A549 (cell line): ENCODE measurements at regions not wholly inside any gene's neighbourhood (a gene's known extent, or its start where the extent isn't known, plus 50 kb on each side); places are given as distances from the start of the nearest gene placed in this dataset.

Experiments
- ATAC-seq, 2 experiments: fragments of 200-7000 bp in 1 of 2; fragments of >200 bp in 1 of 2; cut with Nextera tagmentation in 1 of 2; cut with Tn5 transposase in 1 of 2; 3 replicates each; pipeline versions ENCODE4 v1.8.0 to v1.9.1; 2018 to 2020; ENCODE audit warnings: mild to moderate bottlenecking in 1 of 2, moderate library complexity in 1 of 2
- CTCF ChIA-PET: fragments of 300-600 bp; sonication (Branson Sonifier 250); formaldehyde crosslinking; extraction: SDS; loops from one replicate; lab custom pipeline; 2021; ENCODE audit warnings: antibody characterized with exemption, inconsistent platforms; lab: Yijun Ruan, JAX
- POLR2A ChIA-PET: fragments of 350-600 bp; formaldehyde crosslinking; extraction: SDS; loops from one replicate; lab custom pipeline; 2021; ENCODE audit warnings: antibody characterized with exemption, inconsistent platforms; lab: Yijun Ruan, JAX
- DNase-seq, 2 experiments: peaks; one replicate each; pipeline versions ENCODE4 v3.0.0 to v3.0.0-alpha.2; 2011 to 2016; ENCODE audit warnings: low read depth in 1 of 2, low spot score in 1 of 2
- FAIRE-seq: peaks from 2 replicates; lab custom pipeline; 2011; peaks lifted over from hg19 to GRCh38; lab: Jason Lieb, UNC
- H3K27ac ChIP-seq, 2 experiments: fragments of >200 bp; sonication (Bioruptor Twin); formaldehyde crosslinking; 3 replicates each; pipeline ENCODE4 v1.5.1; 2016 to 2017
- H3K4me1 ChIP-seq: fragments of >200 bp; sonication (Bioruptor Twin); formaldehyde crosslinking; 3 replicates; pipeline ENCODE4 v1.6.1; 2016
- H3K4me2 ChIP-seq: fragments of >200 bp; sonication (Bioruptor Twin); formaldehyde crosslinking; 3 replicates; pipeline ENCODE4 v1.6.1; 2016
- H3K4me3 ChIP-seq: fragments of >200 bp; sonication (Bioruptor Twin); formaldehyde crosslinking; 3 replicates; pipeline ENCODE4 v1.5.1; 2016
- H3K9me3 ChIP-seq: fragments of >200 bp; sonication (Bioruptor Twin); formaldehyde crosslinking; 3 replicates; pipeline ENCODE4 v1.6.1; 2016
- CBX2 ChIP-seq: fragments of 200-600 bp; sonication (generic); IDR thresholded peaks from 2 replicates; pipeline ENCODE4 v1.6.1; 2016; ENCODE audit warnings: low read depth, mild to moderate bottlenecking, borderline replicate concordance
- CHD2 ChIP-seq: fragments of 150-350 bp; IDR thresholded peaks from 2 replicates; pipeline ENCODE4 v1.6.1; 2014; ENCODE audit warnings: low read length; ENCODE audit not compliant: partially characterized antibody
- ESRRA ChIP-seq: fragments of 150-350 bp; IDR thresholded peaks from 2 replicates; pipeline ENCODE4 v1.6.1; 2014; ENCODE audit warnings: mild to moderate bottlenecking, low read length, borderline replicate concordance
- FOXS1 ChIP-seq: fragments of 250-450 bp; sonication (Bioruptor Pico); IDR thresholded peaks from 2 replicates; pipeline ENCODE4 v1.5.0; 2020; ENCODE audit warnings: mild to moderate bottlenecking, moderate library complexity
- HDAC2 ChIP-seq: fragments of 200-600 bp; sonication (generic); IDR thresholded peaks from 2 replicates; pipeline ENCODE4 v1.6.1; 2016
- HOXB13 ChIP-seq: fragments of 250-450 bp; sonication (Bioruptor Pico); IDR thresholded peaks from 2 replicates; pipeline ENCODE4 v1.5.0; 2020; ENCODE audit warnings: low read depth, mild to moderate bottlenecking, moderate library complexity
- JUNB ChIP-seq: fragments of >200 bp; sonication (Bioruptor Twin); formaldehyde crosslinking; IDR thresholded peaks from 2 replicates; pipeline ENCODE4 v1.6.1; 2016
- KDM5A ChIP-seq: fragments of 200-600 bp; sonication (generic); IDR thresholded peaks from 2 replicates; pipeline ENCODE4 v1.6.1; 2016; ENCODE audit warnings: antibody characterized with exemption, mild to moderate bottlenecking
- MAX ChIP-seq: IDR thresholded peaks from 2 replicates; pipeline ENCODE4 v1.6.1; 2012
- MYC ChIP-seq: IDR thresholded peaks from 2 replicates; pipeline ENCODE4 v1.6.1; 2012; ENCODE audit warnings: mild to moderate bottlenecking, inconsistent platforms, low read length, improper control_type of control experiment, borderline replicate concordance
- NFE2L2 ChIP-seq: fragments of 150-350 bp; conservative IDR thresholded peaks from 2 replicates; pipeline ENCODE4 v1.6.1; 2014; ENCODE audit warnings: low read length
- NR3C1 ChIP-seq: fragments of >200 bp; sonication (Bioruptor Twin); formaldehyde crosslinking; IDR thresholded peaks from 3 replicates; pipeline ENCODE4 v1.6.1; 2017
- PBX3 ChIP-seq: IDR thresholded peaks from 2 replicates; pipeline ENCODE4 v1.6.1; 2012
- RAD21 ChIP-seq, 2 experiments: fragments of >200 bp in 1 of 2; sonication (Bioruptor Twin) in 1 of 2; formaldehyde crosslinking in 1 of 2; IDR thresholded peaks in 1 of 2; conservative IDR thresholded peaks in 1 of 2; 2 replicates in 1 of 2; 3 replicates in 1 of 2; pipeline ENCODE4 v1.6.1; 2012 to 2018; ENCODE audit warnings: inconsistent platforms in 1 of 2
- RCOR1 ChIP-seq: fragments of 150-350 bp; IDR thresholded peaks from 2 replicates; pipeline ENCODE4 v1.6.1; 2014; ENCODE audit warnings: antibody characterized with exemption, low read length, low read depth
- REST ChIP-seq: fragments of 200-600 bp; sonication (generic); IDR thresholded peaks from 2 replicates; pipeline ENCODE4 v1.6.1; 2016; ENCODE audit warnings: antibody characterized with exemption, mild to moderate bottlenecking, moderate library complexity
- USF2 ChIP-seq: fragments of 450-650 bp; IDR thresholded peaks from 2 replicates; pipeline ENCODE4 v1.6.1; 2014; ENCODE audit warnings: antibody characterized with exemption
- ZNF302 ChIP-seq: fragments of 250-450 bp; sonication (Bioruptor Pico); IDR thresholded peaks from 2 replicates; pipeline ENCODE4 v1.9.0; 2021; ENCODE audit warnings: inconsistent platforms, mild to moderate bottlenecking, moderate library complexity
- ZSCAN20 ChIP-seq: fragments of 250-450 bp; sonication (Bioruptor Pico); IDR thresholded peaks from 2 replicates; pipeline ENCODE4 v1.8.0; 2022; ENCODE audit warnings: mild to moderate bottlenecking, moderate library complexity
- WGBS: methylation state at CpG from one replicate; pipeline ENCODE4 v1.1.6; 2017; ENCODE audit errors: missing lambda C conversion rate; 5-methylcytosine and 5-hydroxymethylcytosine counted together
- TF ChIP-seq, protein P1 (sequence below): fragments of >200 bp; sonication (Bioruptor Twin); formaldehyde crosslinking; IDR thresholded peaks from 2 replicates; pipeline ENCODE4 v1.6.1; 2016
- TF ChIP-seq, protein P2 (sequence below): fragments of >200 bp; sonication (Bioruptor Twin); formaldehyde crosslinking; IDR thresholded peaks from 3 replicates; pipeline ENCODE4 v1.6.1; 2016
- TF ChIP-seq, protein P3 (sequence below): fragments of 250-450 bp; sonication (Bioruptor Pico); IDR thresholded peaks from 2 replicates; pipeline ENCODE4 v1.5.0; 2020; ENCODE audit warnings: low read depth, mild to moderate bottlenecking, moderate library complexity

- ChIA-PET POLR2A (no interaction called here), CTCF (no interaction called here)
- Histone ChIP-seq H3K4me1 (no peaks in the 10 kb centered on the region), H3K27ac (no peak overlapping the region), H3K4me2 (no peak overlapping the region), H3K4me3 (no peak overlapping the region), H3K9me3 (no peaks in the 10 kb centered on the region; the same call in 2 of the 3 replicates)
- DNase-seq (no peak), ATAC-seq (no peak)
- 20% methylated on average over 2 of the region's 2 CpGs for WGBS
- TF ChIP-seq, protein P1, sequence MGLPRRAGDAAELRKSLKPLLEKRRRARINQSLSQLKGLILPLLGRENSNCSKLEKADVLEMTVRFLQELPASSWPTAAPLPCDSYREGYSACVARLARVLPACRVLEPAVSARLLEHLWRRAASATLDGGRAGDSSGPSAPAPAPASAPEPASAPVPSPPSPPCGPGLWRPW: no peak
- no peak for TF ChIP-seq ZSCAN20 (CRISPR knock-in tag)
- no peak for TF ChIP-seq ESRRA
- TF ChIP-seq RAD21 (conservative IDR thresholded peaks at IDR 0.05 in 1 of 2, IDR thresholded peaks at IDR 0.05 in 1 of 2): no peak
- TF ChIP-seq PBX3: no peak
- TF ChIP-seq KDM5A: no peak
- TF ChIP-seq USF2: no peak
- TF ChIP-seq FOXS1 (CRISPR knock-in tag): no peak
- TF ChIP-seq, all 56 proteins: peak for 0
- FAIRE-seq: no peak
These were observed 572.7 kb downstream of the EPHA4 start for GRCh38 chr2:220999356-220999755.

GRCh38 chr2:221001381-221001801 is 570.7 kb downstream of the EPHA4 start:
- FAIRE-seq: no peak
- no peak for ATAC-seq
- Histone ChIP-seq H3K4me2 (no peak overlapping the region), H3K4me1 (no peaks in the 10 kb centered on the region), H3K4me3 (no peak overlapping the region), H3K27ac (no peak overlapping the region), H3K9me3 (no peaks in the 10 kb centered on the region; the same call in 2 of the 3 replicates)
- CTCF ChIA-PET: no interaction called here
- TF ChIP-seq ZNF302 (no peak), KDM5A (no peak), MYC (no peak), CBX2 (no peak), ESRRA (no peak), JUNB (no peak), REST (no peak), HOXB13 (CRISPR knock-in tag) (no peak), NFE2L2 (no peak), ZSCAN20 (CRISPR knock-in tag) (no peak), NR3C1 (no peak), RCOR1 (no peak), CHD2 (no peak), HDAC2 (no peak), MAX (no peak)
- TF ChIP-seq, protein P2, sequence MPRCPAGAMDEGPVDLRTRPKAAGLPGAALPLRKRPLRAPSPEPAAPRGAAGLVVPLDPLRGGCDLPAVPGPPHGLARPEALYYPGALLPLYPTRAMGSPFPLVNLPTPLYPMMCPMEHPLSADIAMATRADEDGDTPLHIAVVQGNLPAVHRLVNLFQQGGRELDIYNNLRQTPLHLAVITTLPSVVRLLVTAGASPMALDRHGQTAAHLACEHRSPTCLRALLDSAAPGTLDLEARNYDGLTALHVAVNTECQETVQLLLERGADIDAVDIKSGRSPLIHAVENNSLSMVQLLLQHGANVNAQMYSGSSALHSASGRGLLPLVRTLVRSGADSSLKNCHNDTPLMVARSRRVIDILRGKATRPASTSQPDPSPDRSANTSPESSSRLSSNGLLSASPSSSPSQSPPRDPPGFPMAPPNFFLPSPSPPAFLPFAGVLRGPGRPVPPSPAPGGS: no peak
- TF ChIP-seq, protein P3, sequence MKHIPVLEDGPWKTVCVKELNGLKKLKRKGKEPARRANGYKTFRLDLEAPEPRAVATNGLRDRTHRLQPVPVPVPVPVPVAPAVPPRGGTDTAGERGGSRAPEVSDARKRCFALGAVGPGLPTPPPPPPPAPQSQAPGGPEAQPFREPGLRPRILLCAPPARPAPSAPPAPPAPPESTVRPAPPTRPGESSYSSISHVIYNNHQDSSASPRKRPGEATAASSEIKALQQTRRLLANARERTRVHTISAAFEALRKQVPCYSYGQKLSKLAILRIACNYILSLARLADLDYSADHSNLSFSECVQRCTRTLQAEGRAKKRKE: no peak
- WGBS: 9% methylated on average over 2 of the region's 2 CpGs
- POLR2A ChIA-PET: no interaction called here
- DNase-seq: no peak
